Psoas muscle (tissue), 7 donors: ENCODE measurements at regions not wholly inside any gene's neighbourhood (a gene's known extent, or its start where the extent isn't known, plus 50 kb on each side); places are given as distances from the start of the nearest gene placed in this dataset.

Experiments
- ATAC-seq, 4 donors: fragments of 200-7000 bp; cut with Tn5 transposase; one replicate each; pipeline ENCODE4 v1.9.1; 2020; ENCODE audit warnings: moderate library complexity in 3 of 4, mild to moderate bottlenecking in 2 of 4
- DNase-seq, 2 donors: peaks; one replicate each; pipeline ENCODE4 v3.0.0-alpha.2; 2020
- H3K27ac ChIP-seq: fragments of 200-600 bp; one replicate; pipeline ENCODE4 v1.8.0; 2022
- H3K27me3 ChIP-seq, 3 donors: fragments of 200-600 bp in 1 of 3; one replicate each; pipeline versions ENCODE4 v1.6.1 to v1.8.0; 2013 to 2022; ENCODE audit warnings: low read length in 2 of 3, mild to moderate bottlenecking in 2 of 3, moderate library complexity in 1 of 3; ENCODE audit not compliant: insufficient read depth in 3 of 3
- H3K36me3 ChIP-seq, 2 donors: fragments of 200-600 bp in 1 of 2; one replicate each; pipeline versions ENCODE4 v1.6.1 to v1.8.0; 2013 to 2022; ENCODE audit warnings: low read depth in 1 of 2, mild to moderate bottlenecking in 1 of 2, moderate library complexity in 1 of 2; ENCODE audit not compliant: insufficient read depth in 1 of 2
- H3K4me1 ChIP-seq: fragments of 200-600 bp; one replicate; pipeline ENCODE4 v1.8.0; 2022
- H3K4me3 ChIP-seq: fragments of 200-600 bp; one replicate; pipeline ENCODE4 v1.8.0; 2022; ENCODE audit warnings: mild to moderate bottlenecking
- H3K9me3 ChIP-seq: fragments of 200-600 bp; one replicate; pipeline ENCODE4 v1.8.0; 2022
- WGBS, 3 donors: extraction: QIAGEN DNeasy Blood & Tissue Kit; methylation state at CpG; one replicate each; pipeline versions ENCODE4 v1.1.6 to v1.1.7; 2013; 5-methylcytosine and 5-hydroxymethylcytosine counted together
- intact Hi-C, 2 donors: fragments of 100-400 bp; cut with DNase I; formaldehyde crosslinking; loops; one replicate each; pipeline versions ENCODE4 v1.11.0 to v1.14.2; 2022
- TF ChIP-seq, protein P1 (sequence below): fragments of 200-600 bp; IDR thresholded peaks from one replicate; pipeline ENCODE4 v1.8.0; 2022; ENCODE audit warnings: antibody characterized with exemption
- donor health status: healthy with polysubstance abuse.
- donor health status: DM: no; HTN: no; CAD: no; lungs with moderate emphysema.
- donor health status: Bipolar disorder and iron deficiency.
- donor health status: healthy.
- donor health status: DM: yes; HTN: yes; CAD: no.
- donor health status: DM: no; HTN: no; CAD: no.
- donor health status: DM: yes; HTN: yes; CAD: no.

- Histone ChIP-seq H3K9me3 (no peaks in the 10 kb centered on the region), H3K36me3 (no peaks in the 10 kb centered on the region), H3K4me3 (no peak overlapping the region), H3K4me1 (no peaks in the 10 kb centered on the region), H3K27ac (no peak overlapping the region), H3K27me3 (peaks cover 0 to 6% (median 3%) of the 10 kb centered on the region in 3 donors)
- ATAC-seq: no peak
- no peak for DNase-seq
- TF ChIP-seq, protein P1, sequence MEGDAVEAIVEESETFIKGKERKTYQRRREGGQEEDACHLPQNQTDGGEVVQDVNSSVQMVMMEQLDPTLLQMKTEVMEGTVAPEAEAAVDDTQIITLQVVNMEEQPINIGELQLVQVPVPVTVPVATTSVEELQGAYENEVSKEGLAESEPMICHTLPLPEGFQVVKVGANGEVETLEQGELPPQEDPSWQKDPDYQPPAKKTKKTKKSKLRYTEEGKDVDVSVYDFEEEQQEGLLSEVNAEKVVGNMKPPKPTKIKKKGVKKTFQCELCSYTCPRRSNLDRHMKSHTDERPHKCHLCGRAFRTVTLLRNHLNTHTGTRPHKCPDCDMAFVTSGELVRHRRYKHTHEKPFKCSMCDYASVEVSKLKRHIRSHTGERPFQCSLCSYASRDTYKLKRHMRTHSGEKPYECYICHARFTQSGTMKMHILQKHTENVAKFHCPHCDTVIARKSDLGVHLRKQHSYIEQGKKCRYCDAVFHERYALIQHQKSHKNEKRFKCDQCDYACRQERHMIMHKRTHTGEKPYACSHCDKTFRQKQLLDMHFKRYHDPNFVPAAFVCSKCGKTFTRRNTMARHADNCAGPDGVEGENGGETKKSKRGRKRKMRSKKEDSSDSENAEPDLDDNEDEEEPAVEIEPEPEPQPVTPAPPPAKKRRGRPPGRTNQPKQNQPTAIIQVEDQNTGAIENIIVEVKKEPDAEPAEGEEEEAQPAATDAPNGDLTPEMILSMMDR: no peak
- intact Hi-C loops: no loop called here
- 54 to 75% (median 72%) methylated on average over 5 of the region's 5 CpGs for WGBS, 3 donors
These were observed 83.4 kb upstream of the FAM3C start for GRCh38 chr7:121479466-121479865.

DNA sequence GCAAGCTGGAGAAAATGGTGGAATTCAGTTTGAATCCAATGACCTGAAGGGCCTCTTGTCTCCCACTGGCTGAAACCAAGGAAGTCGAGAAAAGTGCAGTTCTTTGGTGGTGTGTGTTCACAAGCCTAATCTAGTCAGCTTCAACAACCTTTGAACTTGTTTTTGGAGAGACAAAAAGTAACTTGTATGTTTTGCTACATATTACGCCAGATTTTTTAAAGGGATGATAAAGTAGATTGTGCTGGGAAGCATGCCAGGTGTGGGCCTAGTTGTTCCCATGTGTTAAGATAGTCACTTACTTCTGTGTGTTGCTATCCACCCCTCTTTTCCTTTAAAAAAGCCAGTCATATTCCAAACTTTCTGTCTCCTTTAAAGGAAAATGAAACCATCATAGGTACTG, 79.7 kb upstream of the FAM3C start:
- Histone ChIP-seq H3K27ac (no peak overlapping the region), H3K9me3 (no peaks in the 10 kb centered on the region), H3K27me3 (peaks cover 0 to 8% (median under 1%) of the 10 kb centered on the region in 3 donors), H3K4me3 (no peak overlapping the region), H3K36me3 (no peaks in the 10 kb centered on the region), H3K4me1 (no peaks in the 10 kb centered on the region)
- ATAC-seq: no peak
- intact Hi-C loops: no loop called here
- DNase-seq: no peak
- TF ChIP-seq, protein P1: no peak
- 80 to 85% (median 83%) methylated on average over 2 of the region's 2 CpGs for WGBS, 3 donors

GRCh38 chr7:121474301-121474673, 78.2 kb upstream of the FAM3C start:
- Histone ChIP-seq H3K27ac (no peak overlapping the region), H3K27me3 (peaks cover 0 to 6% (median 0%) of the 10 kb centered on the region in 3 donors), H3K4me3 (no peak overlapping the region), H3K36me3 (no peaks in the 10 kb centered on the region), H3K4me1 (no peaks in the 10 kb centered on the region), H3K9me3 (no peaks in the 10 kb centered on the region)
- intact Hi-C loops: no loop called here
- DNase-seq (no peak), ATAC-seq (no peak)
- WGBS, 3 donors: 57 to 79% (median 65%) methylated on average over 1 of the region's 1 CpG
- TF ChIP-seq, protein P1: no peak

DNA sequence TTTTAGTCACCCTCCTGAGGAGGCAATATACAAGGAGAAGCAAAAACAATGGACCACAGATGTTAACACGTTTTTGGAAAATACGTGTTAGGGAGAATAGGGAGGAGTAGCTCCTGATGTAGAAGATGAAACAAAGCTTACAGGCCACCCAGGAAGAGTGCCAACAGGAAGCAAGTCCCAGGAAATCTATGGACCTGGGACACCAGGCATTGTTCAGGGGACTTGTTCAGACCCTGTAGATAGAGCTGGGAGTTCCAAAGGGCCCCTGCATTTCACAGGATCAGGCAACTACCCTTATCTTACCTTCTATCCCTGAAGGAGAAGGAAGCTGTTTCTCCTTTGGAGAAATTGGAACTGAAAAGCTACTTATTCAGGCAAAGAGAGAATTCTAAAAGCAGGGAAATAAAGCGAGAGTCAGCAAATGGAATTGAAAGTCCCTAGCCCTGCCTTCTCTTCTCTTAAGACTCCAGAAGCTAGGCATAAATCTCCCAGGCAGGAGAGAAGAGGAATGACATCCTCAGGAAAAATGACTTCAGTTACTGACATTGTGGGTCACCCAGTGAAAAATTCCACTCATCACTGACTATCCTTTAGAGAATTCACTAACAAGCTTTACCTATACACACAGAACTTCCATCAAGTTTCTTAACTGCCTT, 77.7 kb upstream of the FAM3C start:
- TF ChIP-seq, protein P1: no peak
- intact Hi-C loops: no loop called here
- WGBS, 3 donors: 44 to 46% (median 45%) methylated on average over 3 of the region's 3 CpGs
- DNase-seq (no peak), ATAC-seq (no peak)
- H3K9me3 ChIP-seq: no peaks in the 10 kb centered on the region
- no peaks in the 10 kb centered on the region for H3K4me1 ChIP-seq
- peaks cover 0 to 6% (median 0%) of the 10 kb centered on the region in 3 donors for H3K27me3 ChIP-seq
- no peaks in the 10 kb centered on the region for H3K36me3 ChIP-seq
- H3K27ac ChIP-seq: no peak overlapping the region
- no peak overlapping the region for H3K4me3 ChIP-seq

DNA sequence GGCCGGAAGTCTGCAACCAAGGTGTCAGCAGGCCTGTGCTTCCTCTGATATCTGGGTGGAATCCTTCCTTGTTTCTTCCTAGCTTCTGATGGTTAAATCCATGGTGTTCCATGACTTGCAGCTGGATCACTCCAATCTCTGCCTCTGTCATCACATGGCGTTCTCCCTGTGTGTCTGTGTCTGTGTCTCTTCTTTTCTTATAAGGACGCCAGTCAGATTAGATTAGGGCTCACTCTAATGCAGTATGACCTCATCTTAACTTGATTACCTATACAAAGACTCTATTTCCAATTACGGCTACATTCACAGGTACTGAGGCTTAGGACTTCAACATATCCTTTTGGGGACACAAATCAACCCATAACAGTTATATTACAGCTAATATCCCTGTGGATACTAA, 70.3 kb upstream of the FAM3C start:
- Histone ChIP-seq H3K36me3 (no peaks in the 10 kb centered on the region), H3K4me1 (no peaks in the 10 kb centered on the region), H3K4me3 (no peak overlapping the region), H3K27ac (no peak overlapping the region), H3K27me3 (no peaks in the 10 kb centered on the region), H3K9me3 (no peaks in the 10 kb centered on the region)
- ATAC-seq: no peak
- WGBS, 3 donors: 92 to 96% (median 93%) methylated on average over 4 of the region's 4 CpGs
- TF ChIP-seq, protein P1: no peak
- intact Hi-C loops: no loop called here
- DNase-seq: no peak
